SH-SY5Y (cell line): ENCODE measurements at regions not wholly inside any gene's neighbourhood (a gene's known extent, or its start where the extent isn't known, plus 50 kb on each side); places are given as distances from the start of the nearest gene placed in this dataset.

Experiments
- GATA2 ChIP-seq: IDR thresholded peaks from 2 replicates; pipeline ENCODE4 v1.6.1; 2011; ENCODE audit warnings: mild to moderate bottlenecking, low read depth, low read length
- GATA3 ChIP-seq: IDR thresholded peaks from 2 replicates; pipeline ENCODE4 v1.6.1; 2011; ENCODE audit warnings: low read depth, mild to moderate bottlenecking, low read length, moderate library complexity

GRCh38 chr13:21987793-21988192, 316.9 kb downstream of the FGF9 start:
- TF ChIP-seq GATA2 (no peak), GATA3 (no peak)
